Natural killer cell (primary cell): ENCODE measurements at regions not wholly inside any gene's neighbourhood (a gene's known extent, or its start where the extent isn't known, plus 50 kb on each side); places are given as distances from the start of the nearest gene placed in this dataset.

Experiments
- ATAC-seq, 3 donors: fragments of 150-1000 bp in 2 of 3; fragments of 200-7000 bp in 1 of 3; cut with Tn5 transposase; 1 replicate in 1 of 3; 2 replicates in 2 of 3; pipeline ENCODE4 v1.10.0; 2021; ENCODE audit warnings: mild to moderate bottlenecking in 2 of 3, moderate library complexity in 2 of 3
- DNase-seq, 2 donors: peaks; one replicate each; pipeline versions ENCODE4 v3.0.0 to v3.0.0-alpha.2; 2013 to 2021; ENCODE audit warnings: mixed read lengths in 1 of 2
- H3K27ac ChIP-seq: one replicate; pipeline ENCODE4 v1.5.1; 2013; ENCODE audit warnings: mild to moderate bottlenecking, low read length
- H3K27me3 ChIP-seq: one replicate; pipeline ENCODE4 v1.6.1; 2013; ENCODE audit warnings: low read length; ENCODE audit not compliant: control insufficient read depth, insufficient read depth
- H3K36me3 ChIP-seq: one replicate; pipeline ENCODE4 v1.6.1; 2013; ENCODE audit warnings: low read length; ENCODE audit not compliant: control insufficient read depth, insufficient read depth
- H3K4me1 ChIP-seq: one replicate; pipeline ENCODE4 v1.6.1; 2013; ENCODE audit warnings: low read length; ENCODE audit not compliant: control insufficient read depth, insufficient read depth
- H3K4me3 ChIP-seq: one replicate; pipeline ENCODE4 v1.5.1; 2013; ENCODE audit warnings: low read length
- H3K9me3 ChIP-seq: one replicate; pipeline ENCODE4 v1.6.1; 2013; ENCODE audit warnings: low read length; ENCODE audit not compliant: control insufficient read depth, insufficient read depth
- H3K27ac Mint-ChIP-seq, 2 donors: one replicate each; pipeline ENCODE4 v1.8.0; 2022; ENCODE audit warnings: mild to moderate bottlenecking in 2 of 2, mixed read lengths in 2 of 2, moderate library complexity in 1 of 2
- H3K27me3 Mint-ChIP-seq, 2 donors: one replicate each; pipeline ENCODE4 v1.8.0; 2022; ENCODE audit warnings: low read depth in 2 of 2, mixed read lengths in 2 of 2
- H3K36me3 Mint-ChIP-seq: one replicate; pipeline ENCODE4 v1.8.0; 2022; ENCODE audit warnings: mixed read lengths
- H3K4me1 Mint-ChIP-seq, 2 donors: one replicate each; pipeline ENCODE4 v1.8.0; 2022; ENCODE audit warnings: mixed read lengths in 2 of 2
- H3K4me3 Mint-ChIP-seq: one replicate; pipeline ENCODE4 v1.8.0; 2022; ENCODE audit warnings: mild to moderate bottlenecking, moderate library complexity, mixed read lengths
- H3K9me3 Mint-ChIP-seq, 2 donors: one replicate each; pipeline ENCODE4 v1.8.0; 2022; ENCODE audit warnings: mixed read lengths in 2 of 2
- CTCF ChIP-seq: fragments of 200-600 bp; IDR thresholded peaks from one replicate; pipeline ENCODE4 v1.8.0; 2022; ENCODE audit warnings: antibody characterized with exemption
- WGBS: methylation state at CpG from one replicate; pipeline ENCODE4 v1.1.7; 2013; ENCODE audit warnings: missing lambda C conversion rate; ENCODE audit not compliant: insufficient coverage; 5-methylcytosine and 5-hydroxymethylcytosine counted together
- intact Hi-C: fragments of 100-400 bp; cut with micrococcal nuclease; formaldehyde crosslinking; loops from one replicate; pipeline ENCODE4 v1.14.2; 2022

GRCh38 chr6:54621285-54621684, 225.3 kb upstream of the FAM83B start:
- no peaks in the 10 kb centered on the region for H3K9me3 Mint-ChIP-seq

GRCh38 chr6:54624216-54624615, 222.4 kb upstream of the FAM83B start:
- no peak overlapping the region for H3K27ac Mint-ChIP-seq
- peaks cover 2 to 3% of the 10 kb centered on the region in 2 donors for H3K9me3 Mint-ChIP-seq
- Histone ChIP-seq H3K4me3 (no peak overlapping the region), H3K27me3 (no peaks in the 10 kb centered on the region), H3K9me3 (no peaks in the 10 kb centered on the region), H3K27ac (no peak overlapping the region), H3K36me3 (no peaks in the 10 kb centered on the region), H3K4me1 (no peaks in the 10 kb centered on the region)
- no peak overlapping the region for H3K4me3 Mint-ChIP-seq
- no peak for DNase-seq
- H3K27me3 Mint-ChIP-seq: no peaks in the 10 kb centered on the region
- WGBS: 89% methylated on average over 1 of the region's 1 CpG
- no peak for ATAC-seq
- H3K4me1 Mint-ChIP-seq: no peaks in the 10 kb centered on the region
- H3K36me3 Mint-ChIP-seq: no peaks in the 10 kb centered on the region
- intact Hi-C loops: no loop called here
- no peak for TF ChIP-seq CTCF

More at GRCh38 chr6:54621285-54621684, 225.3 kb upstream of the FAM83B start:
- Mint-ChIP-seq H3K36me3 (no peaks in the 10 kb centered on the region), H3K4me1 (no peaks in the 10 kb centered on the region), H3K27me3 (no peaks in the 10 kb centered on the region), H3K27ac (no peak overlapping the region), H3K4me3 (no peak overlapping the region)
- H3K9me3 ChIP-seq: no peaks in the 10 kb centered on the region
- no peak for TF ChIP-seq CTCF
- no peak for ATAC-seq
- H3K4me3 ChIP-seq: no peak overlapping the region
- no peaks in the 10 kb centered on the region for H3K4me1 ChIP-seq
- H3K27me3 ChIP-seq: no peaks in the 10 kb centered on the region
- no peaks in the 10 kb centered on the region for H3K36me3 ChIP-seq
- intact Hi-C loops: no loop called here
- no peak for DNase-seq
- H3K27ac ChIP-seq: no peak overlapping the region

- Mint-ChIP-seq H3K27me3 (no peaks in the 10 kb centered on the region), H3K9me3 (peaks cover 2 to 3% of the 10 kb centered on the region in 2 donors), H3K4me3 (no peak overlapping the region), H3K27ac (no peak overlapping the region), H3K36me3 (no peaks in the 10 kb centered on the region), H3K4me1 (no peaks in the 10 kb centered on the region)
- Histone ChIP-seq H3K9me3 (no peaks in the 10 kb centered on the region), H3K27me3 (no peaks in the 10 kb centered on the region), H3K36me3 (no peaks in the 10 kb centered on the region), H3K4me3 (no peak overlapping the region), H3K4me1 (no peaks in the 10 kb centered on the region), H3K27ac (no peak overlapping the region)
- 92% methylated on average over 5 of the region's 5 CpGs for WGBS
- TF ChIP-seq CTCF: no peak
- ATAC-seq (no peak), DNase-seq (no peak)
- intact Hi-C loops: no loop called here
These were observed 221.8 kb upstream of the FAM83B start for GRCh38 chr6:54624779-54625178.

- no CpG with 5 or more reads among the region's 1 CpG for WGBS
- Histone ChIP-seq H3K4me1 (no peaks in the 10 kb centered on the region), H3K9me3 (no peaks in the 10 kb centered on the region), H3K27me3 (no peaks in the 10 kb centered on the region), H3K27ac (no peak overlapping the region), H3K4me3 (no peak overlapping the region), H3K36me3 (no peaks in the 10 kb centered on the region)
- no peak for DNase-seq
- H3K36me3 Mint-ChIP-seq: no peaks in the 10 kb centered on the region
- no peak overlapping the region for H3K4me3 Mint-ChIP-seq
- peaks cover 4 to 6% of the 10 kb centered on the region in 2 donors for H3K9me3 Mint-ChIP-seq
- ATAC-seq: no peak
- TF ChIP-seq CTCF: no peak
- no peaks in the 10 kb centered on the region for H3K27me3 Mint-ChIP-seq
- intact Hi-C loops: no loop called here
- H3K27ac Mint-ChIP-seq: no peak overlapping the region
- H3K4me1 Mint-ChIP-seq: no peaks in the 10 kb centered on the region
These were observed 217.4 kb upstream of the FAM83B start for GRCh38 chr6:54629131-54629530.
